Stomach (tissue), 4 donors: ENCODE measurements at regions not wholly inside any gene's neighbourhood (a gene's known extent, or its start where the extent isn't known, plus 50 kb on each side); places are given as distances from the start of the nearest gene placed in this dataset.

ENCODE experiments used
- CTCF ChIP-seq, 7 experiments: fragments of 450-650 bp in 4 of 7; fragments of 200-600 bp in 3 of 7; sonication (generic) in 3 of 7; IDR thresholded peaks; one replicate each; pipeline ENCODE4 v1.5.1; 2016 to 2019; ENCODE audit warnings: antibody characterized with exemption in 7 of 7, control low read depth in 2 of 7, mild to moderate bottlenecking in 1 of 7
- POLR2AphosphoS5 ChIP-seq, 3 donors: sonication (generic); formaldehyde crosslinking; IDR thresholded peaks; one replicate each; pipeline ENCODE4 v1.6.1; 2016; ENCODE audit warnings: antibody characterized with exemption in 3 of 3

GRCh38 chr3:194782698-194783404, 97.2 kb downstream of the FAM43A start:
- TF ChIP-seq CTCF (IDR thresholded peaks at IDR 0.05) = no peak
- TF ChIP-seq POLR2AphosphoS5 (IDR thresholded peaks at IDR 0.05) = no peak
